ENCODE measurements at regions not wholly inside any gene's neighbourhood (a gene's known extent, or its start where the extent isn't known, plus 50 kb on each side); places are given as distances from the start of the nearest gene placed in this dataset.

DNA sequence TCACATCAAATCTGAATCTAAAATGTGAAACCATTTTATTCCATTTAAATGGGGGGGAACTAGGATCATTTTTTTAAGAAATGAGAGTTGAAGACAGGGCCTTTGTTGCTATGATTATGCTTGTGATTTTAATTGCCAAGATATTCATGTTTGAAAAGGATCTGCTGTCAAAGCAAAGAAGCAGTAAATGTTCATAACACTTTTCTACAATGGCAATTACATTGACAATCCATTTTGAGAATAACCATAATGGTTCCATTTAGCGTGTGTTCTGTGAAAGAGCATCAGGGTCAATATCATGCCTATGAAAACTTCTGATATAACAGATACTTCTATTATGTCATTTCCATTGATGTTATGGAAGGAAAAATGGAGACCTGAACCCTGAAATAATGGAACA, 745.8 kb upstream of the SGO1 start:
- DNase-seq (ENCODE audit: low read depth in 1 of 2, low spot score in 2 of 2) (no peak), FAIRE-seq (no peak)
- H3K79me2 ChIP-seq (ENCODE audit: control insufficient read depth in 1 of 2, insufficient read depth in 2 of 2, low read length in 2 of 2), result no peaks in the 10 kb centered on the region
- H3K4ac ChIP-seq (replicated peaks; ENCODE audit: insufficient read length, low read depth, low read length), result no peak overlapping the region
- H3K27me3 ChIP-seq (replicated peaks in 1 of 4; ENCODE audit: control insufficient read depth in 3 of 4, extremely low read depth in 1 of 4, insufficient read depth in 3 of 4, low read length in 3 of 4), result peaks cover 0 to 1% (median 0%) of the 10 kb centered on the region in 4 experiments; a peak in 1 of 7 replicates
- no peaks in the 10 kb centered on the region; a peak in 1 of 4 replicates for H3K9me3 ChIP-seq (ENCODE audit: insufficient read depth in 2 of 2, low read depth in 1 of 2, low read length in 1 of 2)
- H2AK5ac ChIP-seq (ENCODE audit: low read depth, low read length), result no peak overlapping the region
- H3K14ac ChIP-seq (ENCODE audit: insufficient read length), result no peak overlapping the region
- no peak overlapping the region for H2BK20ac ChIP-seq (ENCODE audit: low read length)
- CTCF ChIA-PET (ENCODE audit: partially characterized antibody), result interaction anchor here (0.6 kb wide), 1 partner anchor 262 kb away, joined by 3 read pairs; no protein-coding TSS in a partner anchor
- no peak overlapping the region for H3K18ac ChIP-seq (ENCODE audit: extremely low read depth, low read length)
- no peaks in the 10 kb centered on the region for H3K36me3 ChIP-seq (ENCODE audit: control insufficient read depth in 2 of 4, insufficient read depth in 4 of 4, low read length in 3 of 4)
- H3K23me2 ChIP-seq (ENCODE audit: low read depth, low read length), result no peaks in the 10 kb centered on the region
- H3K23ac ChIP-seq (ENCODE audit: insufficient read length), result no peak overlapping the region
- no peak overlapping the region for H2BK12ac ChIP-seq (ENCODE audit: low read depth, low read length)
- H2AFZ ChIP-seq (ENCODE audit: low read length), result no peak overlapping the region
- no peaks in the 10 kb centered on the region for H3K79me1 ChIP-seq (ENCODE audit: low read depth, low read length)
- H2BK120ac ChIP-seq (replicated peaks; ENCODE audit: low read depth, low read length), result no peak overlapping the region
- H2BK5ac ChIP-seq (ENCODE audit: low read depth, low read length), result no peak overlapping the region
- TF ChIP-seq TBP (IDR thresholded peaks at IDR 0.05; ENCODE audit: low read depth, low read length), result no peak
- no peak for TF ChIP-seq SIRT6 (IDR thresholded peaks at IDR 0.05; ENCODE audit: low read length)
- TF ChIP-seq RAD21 (IDR thresholded peaks at IDR 0.05 in 1 of 2, conservative IDR thresholded peaks at IDR 0.05 in 1 of 2; ENCODE audit: low read depth in 2 of 2, low read length in 2 of 2), result no peak
- H4K5ac ChIP-seq (ENCODE audit: insufficient read length, low read depth, low read length), result no peak overlapping the region
- no peak overlapping the region for H2BK15ac ChIP-seq (ENCODE audit: low read length)
- WGBS, 2 experiments (ENCODE audit: extremely low coverage in 1 of 2, insufficient coverage in 1 of 2, insufficient read length in 1 of 2, insufficient replicate concordance in 2 of 2, low coverage in 1 of 2, low lambda C conversion rate in 2 of 2, missing lambda C conversion rate in 1 of 2), result 100% methylated on average over 1 of the region's 1 CpG; no CpG with 5 or more reads in 1 of the 2 experiments
- no peaks in the 10 kb centered on the region for H3K4me1 ChIP-seq (replicated peaks in 1 of 4; ENCODE audit: control insufficient read depth in 3 of 4, insufficient read depth in 4 of 4, low read length in 3 of 4)
- no peak overlapping the region for H3K4me3 ChIP-seq (ENCODE audit: extremely low read depth in 1 of 4, insufficient read depth in 2 of 4, low read depth in 3 of 4, low read length in 4 of 4)
- no peak overlapping the region for H4K8ac ChIP-seq (ENCODE audit: extremely low read depth, insufficient read depth, low read length)
- H4K20me1 ChIP-seq (replicated peaks in 1 of 2; ENCODE audit: control insufficient read depth in 1 of 2, insufficient read depth in 2 of 2, low read length in 2 of 2), result no peaks in the 10 kb centered on the region
- POLR2A ChIA-PET (ENCODE audit: partially characterized antibody), result no interaction called here
- no peak overlapping the region for H4K91ac ChIP-seq (replicated peaks; ENCODE audit: insufficient read length, low read length)
- H3K56ac ChIP-seq (replicated peaks; ENCODE audit: insufficient read length, low read depth, low read length), result no peak overlapping the region
- H3K4me2 ChIP-seq (ENCODE audit: insufficient read depth in 1 of 2, low read depth in 2 of 2, low read length in 2 of 2), result no peak overlapping the region
- H3K27ac ChIP-seq (ENCODE audit: low read depth, low read length), result no peak overlapping the region
- H3K9ac ChIP-seq (replicated peaks in 1 of 4; ENCODE audit: extremely low read depth in 1 of 4, low read depth in 3 of 4, low read length in 3 of 4), result no peak overlapping the region
